ENCODE measurements at regions not wholly inside any gene's neighbourhood (a gene's known extent, or its start where the extent isn't known, plus 50 kb on each side); places are given as distances from the start of the nearest gene placed in this dataset.

GRCh38 chr20:24051160-24051559 lies 62.6 kb upstream of the GGTLC1 start:
- no peak for TF ChIP-seq ELK1 (IDR thresholded peaks at IDR 0.05; ENCODE audit: low read depth, low read length)
- TF ChIP-seq USF2 (IDR thresholded peaks at IDR 0.05): no peak
- no peak for TF ChIP-seq SREBF2 (IDR thresholded peaks at IDR 0.05)
- no peak for TF ChIP-seq CTCF (IDR thresholded peaks at IDR 0.05)
- TF ChIP-seq ZNF302 (CRISPR knock-in tag; IDR thresholded peaks at IDR 0.05): no peak
- no peak for TF ChIP-seq POLR2A (IDR thresholded peaks at IDR 0.05; ENCODE audit: low read length)
- no peak for TF ChIP-seq REST (IDR thresholded peaks at IDR 0.05)
- no peak for TF ChIP-seq ESRRA (IDR thresholded peaks at IDR 0.05; ENCODE audit: borderline replicate concordance, low read length)
- no peak for TF ChIP-seq MAFK (IDR thresholded peaks at IDR 0.05; ENCODE audit: partially characterized antibody)
- no peak for TF ChIP-seq SMC3 (IDR thresholded peaks at IDR 0.05)
- TF ChIP-seq MAX (IDR thresholded peaks at IDR 0.05): no peak
- no peak for TF ChIP-seq RCOR1 (IDR thresholded peaks at IDR 0.05; ENCODE audit: low read depth, low read length)
- TF ChIP-seq ZC3H11A (IDR thresholded peaks at IDR 0.05): no peak
- TF ChIP-seq PHF8 (IDR thresholded peaks at IDR 0.05; ENCODE audit: borderline replicate concordance, low read depth): no peak

All from A549 (cell line).